GM19238 (cell line): ENCODE measurements at regions not wholly inside any gene's neighbourhood (a gene's known extent, or its start where the extent isn't known, plus 50 kb on each side); places are given as distances from the start of the nearest gene placed in this dataset.
"Not testable (repeated sequence)": the region's sequence is repeated elsewhere in the genome, so short reads cannot be mapped to it uniquely, and the experiment has no call there.

Source experiments
- DNase-seq: peaks from one replicate; pipeline ENCODE4 v3.0.0; 2011; ENCODE audit warnings: low spot score; ENCODE audit not compliant: insufficient read length

DNA sequence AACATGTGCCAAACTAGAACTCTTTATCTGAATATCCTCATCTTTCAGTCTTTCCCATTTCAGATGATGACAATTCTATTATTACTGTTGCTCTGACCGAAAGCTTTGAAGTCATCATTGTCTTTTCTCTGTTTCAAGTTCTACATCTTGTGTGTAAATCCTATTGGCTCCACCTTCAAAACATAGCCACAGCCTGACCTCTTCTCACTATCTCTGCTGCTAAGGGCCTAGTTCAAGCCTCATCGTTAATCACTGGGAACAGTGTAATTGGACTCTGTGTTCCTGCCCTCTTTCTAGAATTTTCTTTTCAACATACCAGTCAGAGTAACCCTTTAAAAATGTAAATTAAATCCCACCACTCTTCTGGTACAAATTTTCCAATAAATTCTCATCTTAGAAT, 105.1 kb downstream of the OXSM start:
- no peak for DNase-seq

DNA sequence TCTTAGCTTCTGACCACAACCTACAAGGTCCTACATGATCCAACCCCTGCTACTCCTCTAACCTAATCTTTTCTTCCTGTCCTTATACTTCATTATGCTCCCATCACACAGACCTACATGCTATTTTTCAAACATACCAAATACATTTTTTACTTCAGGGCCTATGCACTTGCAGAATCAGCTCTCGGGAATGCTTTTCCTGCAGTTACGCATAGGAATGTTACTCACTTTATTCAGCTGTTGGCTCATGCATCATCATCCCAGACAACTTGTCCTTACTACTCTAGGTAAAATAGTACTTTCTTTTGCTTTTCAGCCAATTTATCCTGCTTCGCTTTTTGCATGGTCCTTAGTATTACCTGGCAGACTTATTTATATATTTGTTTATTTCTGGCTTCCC, 105.6 kb downstream of the OXSM start:
- DNase-seq: no peak

DNA sequence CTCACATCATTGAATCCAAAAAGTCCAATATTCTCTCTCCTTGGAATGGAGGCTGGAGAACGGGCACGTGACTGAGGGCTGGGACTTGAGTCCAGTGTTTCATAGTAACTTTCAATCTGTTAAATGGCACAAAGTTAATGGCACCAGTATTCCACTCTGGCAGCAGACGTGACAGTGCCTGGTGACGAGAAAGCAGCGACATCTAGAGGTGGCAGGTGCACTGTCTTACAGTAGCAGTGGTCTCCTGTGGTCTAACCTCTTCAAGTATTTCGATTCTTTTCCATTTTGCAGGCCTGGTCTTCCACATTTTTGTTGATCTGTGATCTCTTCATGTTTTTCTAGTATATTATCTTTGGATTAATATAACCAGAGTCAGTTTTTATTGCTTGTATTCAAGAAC, 107.1 kb downstream of the OXSM start:
- no peak for DNase-seq

DNA sequence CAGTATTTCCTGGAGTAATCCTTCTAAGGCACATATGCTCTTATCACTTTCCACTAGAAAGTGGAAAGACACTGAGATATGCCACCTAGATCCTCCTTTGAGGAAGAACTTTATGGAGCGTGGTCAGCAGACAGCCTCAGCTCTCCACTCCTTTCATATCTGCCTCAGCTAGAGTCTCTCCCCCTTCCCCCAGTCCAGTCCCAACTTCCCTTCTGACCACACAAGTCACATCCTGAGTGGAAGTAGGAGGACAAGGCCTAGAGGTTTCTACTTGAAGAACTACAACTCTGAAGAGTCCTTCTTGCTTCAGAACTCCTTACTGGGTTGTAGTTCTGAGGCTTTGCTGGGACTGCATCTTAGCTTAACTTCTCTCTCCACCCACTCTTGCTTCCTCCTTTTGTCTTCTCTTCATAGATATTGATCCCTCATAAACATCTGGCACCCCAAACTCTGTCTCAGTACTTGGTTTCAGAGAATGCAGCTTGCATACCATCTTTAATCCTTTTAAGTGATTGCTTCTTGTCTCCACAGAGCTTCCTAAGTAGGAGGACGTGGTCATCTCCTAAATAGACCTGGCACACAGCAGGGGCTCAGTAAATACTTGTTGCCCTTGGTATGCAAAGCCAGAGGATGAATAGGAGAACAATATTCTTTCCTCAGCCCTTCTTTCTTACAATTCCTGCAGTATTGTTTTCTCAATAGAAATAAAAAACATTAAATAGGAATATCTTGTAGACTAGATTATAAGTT, 109.6 kb downstream of the OXSM start:
- DNase-seq: no peak

DNA sequence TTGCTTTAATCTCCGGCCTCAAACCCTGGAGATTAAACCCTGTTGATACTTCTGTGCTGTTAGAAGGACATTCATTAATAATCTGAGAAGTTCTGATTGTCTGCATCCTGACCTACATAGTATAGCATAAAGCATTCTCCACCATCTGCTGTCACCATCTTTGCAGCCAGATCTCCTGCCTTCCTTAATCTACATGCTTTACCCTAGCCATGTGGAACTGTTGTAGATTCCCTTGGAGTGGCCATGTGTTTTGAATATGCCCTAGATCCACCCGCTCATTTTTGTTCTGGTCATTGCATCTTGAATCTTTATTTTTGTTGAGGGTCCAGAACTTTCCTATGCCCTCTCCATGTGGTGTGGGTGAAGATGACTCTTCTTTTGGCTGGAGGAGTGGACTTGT, 110.3 kb downstream of the OXSM start:
- no peak for DNase-seq

DNA sequence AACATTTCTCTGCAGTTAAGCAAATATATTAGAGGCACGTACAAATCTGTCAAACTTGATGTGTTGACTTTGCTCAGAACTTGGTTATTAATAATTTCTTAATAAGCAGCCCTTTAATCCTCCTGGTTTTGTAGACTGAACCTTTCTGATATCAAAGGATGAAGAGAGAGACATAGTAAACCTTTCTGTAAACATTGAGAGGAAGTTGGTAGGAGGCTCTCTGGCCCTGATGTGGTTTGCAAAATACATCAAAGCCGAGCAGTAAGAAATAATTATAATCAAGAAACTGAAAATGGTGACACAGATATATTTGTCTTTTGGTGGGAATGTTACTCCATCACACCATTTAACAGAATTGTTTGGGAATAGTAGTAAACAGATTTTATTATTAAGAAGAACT, 111.9 kb downstream of the OXSM start:
- DNase-seq: no peak

DNA sequence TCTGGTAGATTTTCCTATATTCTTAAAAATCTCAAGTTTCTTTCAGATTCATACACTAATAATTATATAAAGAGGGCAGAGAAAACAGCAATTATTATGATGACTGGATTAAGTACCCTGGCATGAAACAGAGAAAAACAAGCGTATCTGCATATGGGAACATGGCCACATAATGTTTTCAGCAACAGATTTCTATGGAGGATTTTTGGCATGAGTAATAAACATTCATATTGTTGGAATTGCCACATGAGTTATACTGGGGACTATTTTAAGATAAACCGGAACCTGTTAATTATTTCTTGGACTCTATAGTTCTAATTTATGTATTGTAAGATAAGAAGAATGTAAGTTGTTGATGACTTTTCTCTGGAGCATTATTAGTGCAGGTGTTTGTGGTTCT, 112.7 kb downstream of the OXSM start:
- DNase-seq: no peak

DNA sequence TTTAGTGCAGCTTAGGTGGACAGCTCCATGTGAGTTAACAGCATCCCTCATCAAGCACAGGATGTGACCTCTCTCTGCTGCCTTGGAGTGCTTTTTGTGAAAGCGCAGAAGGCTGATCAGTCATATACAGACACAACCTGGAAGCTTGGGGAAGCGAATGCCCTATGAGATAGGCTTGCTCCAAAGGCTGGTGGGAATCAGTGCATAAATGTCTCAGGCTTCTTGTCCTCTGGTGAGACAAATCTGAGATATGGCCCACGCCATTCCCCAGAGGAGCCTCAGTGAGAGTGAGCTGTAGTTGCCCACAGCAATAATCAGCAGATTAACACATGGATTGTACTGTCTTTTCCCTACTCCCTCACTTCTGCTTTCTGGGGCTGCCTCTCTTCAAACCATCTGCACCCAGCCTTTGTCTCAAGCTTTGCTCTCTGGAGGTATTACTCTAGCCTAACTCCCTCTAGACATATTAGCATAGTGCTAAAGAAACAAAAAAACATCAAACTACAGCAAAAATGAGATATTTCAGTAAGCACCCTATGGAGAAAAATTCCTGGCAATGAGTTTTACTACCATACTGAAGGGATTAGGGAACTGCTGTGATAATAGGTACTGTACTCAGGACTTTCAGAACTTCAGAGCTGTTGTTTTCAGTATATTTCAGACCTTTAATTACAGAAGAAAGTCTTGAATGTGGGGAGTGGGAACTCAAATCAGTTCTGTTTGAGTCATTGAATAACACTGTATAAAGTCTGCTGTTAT, 113.7 kb downstream of the OXSM start:
- no peak for DNase-seq

DNA sequence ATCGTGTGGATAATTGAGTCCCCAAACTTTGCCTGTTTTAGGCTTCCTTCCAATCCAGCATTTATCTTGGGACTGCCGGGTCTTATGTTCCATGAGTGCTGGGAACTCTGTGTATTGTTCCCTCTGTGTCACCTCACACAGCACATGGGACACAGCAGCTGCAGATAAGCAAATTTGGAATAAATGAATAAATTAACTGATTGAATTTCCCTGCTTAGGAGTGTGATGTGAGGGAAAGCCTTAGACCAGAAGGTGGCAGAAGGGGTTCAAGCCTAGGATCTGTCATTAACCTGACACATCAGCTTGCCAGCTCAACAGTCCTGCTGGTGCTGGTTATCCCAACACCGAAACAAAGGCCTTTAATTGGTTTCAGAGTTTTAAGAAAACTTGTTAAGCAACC, 114.3 kb downstream of the OXSM start:
- no peak for DNase-seq

DNA sequence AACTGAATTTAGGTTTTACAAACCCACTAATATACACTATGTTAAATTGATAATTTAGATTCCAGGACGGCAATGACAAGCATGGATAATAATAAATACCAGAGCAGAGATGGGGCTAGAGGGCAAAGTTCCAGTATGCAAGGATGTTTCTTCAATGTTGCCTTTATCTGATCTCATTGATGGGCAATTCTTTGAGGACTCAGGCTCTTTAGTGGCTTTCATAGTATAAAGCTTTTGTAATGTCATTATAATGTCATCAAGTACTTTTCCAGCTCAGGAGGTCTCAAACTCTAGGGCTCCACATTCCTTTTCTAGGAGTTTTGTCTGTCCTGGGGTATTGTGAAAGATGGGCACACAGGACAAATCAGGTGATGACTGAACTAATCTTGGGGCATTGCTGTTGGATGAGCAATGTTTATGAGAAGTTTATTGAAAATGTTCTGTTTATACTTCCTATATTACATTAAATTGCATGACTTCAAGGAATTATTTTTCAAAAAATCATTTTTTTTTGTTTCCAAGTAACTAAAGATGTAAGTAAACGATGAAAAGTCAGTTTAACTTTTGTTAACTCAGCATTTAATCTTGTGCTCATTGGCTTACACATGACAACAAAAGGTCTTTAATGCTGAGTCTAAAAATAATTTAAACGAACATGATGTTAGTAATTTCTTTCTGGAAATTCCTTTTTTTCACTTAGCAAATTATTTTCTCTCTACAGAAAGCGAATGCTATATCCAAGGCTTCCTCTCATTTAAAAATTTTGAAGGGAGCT, 116.4 kb downstream of the OXSM start:
- no peak for DNase-seq

DNA sequence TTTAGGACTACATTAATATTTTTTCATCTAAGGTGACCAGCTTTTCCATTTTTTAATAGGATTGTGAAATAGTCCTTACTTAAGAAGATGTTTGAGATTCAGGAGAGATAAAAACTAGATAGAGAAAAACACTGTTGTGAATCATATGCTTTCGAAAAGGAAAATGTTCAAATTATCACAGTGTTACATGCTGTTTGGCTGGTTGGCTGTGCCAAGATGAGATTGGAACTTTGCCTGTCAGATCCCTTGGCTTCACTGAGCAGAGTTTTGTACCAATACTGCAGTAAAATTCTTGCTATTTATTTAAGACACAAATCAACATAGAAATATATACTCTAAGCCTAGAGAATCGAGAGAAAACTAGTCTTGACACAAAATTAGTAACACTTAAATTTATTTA, 117.2 kb downstream of the OXSM start:
- DNase-seq: no peak

DNA sequence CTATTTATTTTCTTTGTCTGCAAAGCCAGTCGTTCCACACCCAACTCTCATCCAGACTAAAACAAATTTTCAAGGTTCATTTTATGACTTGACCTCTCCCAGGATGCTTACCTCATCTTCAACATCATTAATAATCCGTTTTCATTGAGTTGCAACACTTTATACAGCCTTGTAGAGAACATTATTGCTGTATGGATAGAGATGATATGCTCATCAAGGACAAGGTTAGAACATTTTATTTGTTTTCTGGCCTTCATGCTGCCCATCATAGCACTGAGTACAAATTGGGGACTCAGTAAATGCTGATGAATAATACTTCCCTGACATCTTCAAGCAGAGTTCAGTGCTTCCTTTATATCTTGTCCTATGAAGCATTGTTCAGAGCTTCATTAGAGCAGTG, 120.2 kb downstream of the OXSM start:
- no peak for DNase-seq

DNA sequence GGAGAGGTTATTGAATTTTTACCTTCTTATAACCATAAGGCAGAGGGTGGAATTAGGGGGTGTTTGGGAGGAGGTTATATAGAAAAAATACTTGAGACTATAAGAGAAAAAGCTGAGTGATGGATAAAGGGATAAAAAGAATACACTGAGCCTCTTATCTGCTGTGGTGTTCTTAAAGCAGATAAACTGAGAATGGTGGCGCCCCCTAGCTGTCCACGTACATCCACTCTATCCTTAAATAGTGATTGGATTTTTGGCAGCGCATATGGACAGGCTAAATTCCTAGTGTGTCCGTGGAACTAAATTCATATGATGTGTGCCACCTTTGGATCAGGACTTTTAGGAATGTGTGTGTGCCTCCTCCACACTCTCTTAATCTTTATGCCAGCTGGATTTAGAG, 121.1 kb downstream of the OXSM start:
- DNase-seq: no peak

DNA sequence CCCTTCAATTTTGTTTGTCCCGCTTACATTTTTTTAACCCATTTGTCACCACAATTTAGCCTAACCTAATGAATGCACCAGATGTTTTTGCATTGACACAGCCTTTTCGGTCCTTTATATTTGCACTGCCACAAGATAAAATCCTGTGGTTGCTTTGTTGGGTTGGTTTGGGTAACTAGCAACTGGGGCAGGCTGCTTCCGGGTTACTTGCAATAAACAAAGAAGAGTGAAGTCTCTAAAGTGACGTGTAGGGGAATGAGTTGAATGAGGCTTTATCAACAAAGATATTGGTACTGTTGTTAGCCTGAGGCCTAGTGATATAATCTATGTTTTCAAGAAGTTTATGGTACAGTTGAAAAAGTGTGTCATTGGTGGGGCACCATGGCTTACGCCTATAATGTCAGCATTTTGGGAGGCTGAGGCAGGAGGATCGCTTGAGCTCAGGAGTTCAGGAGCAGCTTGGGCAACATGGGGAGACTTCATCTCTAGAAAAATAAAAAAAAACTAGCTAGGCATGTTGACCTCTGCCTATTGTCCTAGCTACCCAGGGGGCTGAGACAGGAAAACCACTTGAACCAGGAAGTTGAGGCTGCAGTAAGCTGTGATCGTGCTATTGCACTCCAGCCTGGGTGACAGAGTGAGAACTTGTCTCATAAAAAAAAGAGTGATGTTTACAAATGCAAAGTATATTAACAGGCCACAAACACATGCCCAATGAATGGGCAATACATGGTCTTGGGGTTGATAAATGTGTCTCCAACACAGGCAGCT, 121.8 kb downstream of the OXSM start:
- DNase-seq: no peak

DNA sequence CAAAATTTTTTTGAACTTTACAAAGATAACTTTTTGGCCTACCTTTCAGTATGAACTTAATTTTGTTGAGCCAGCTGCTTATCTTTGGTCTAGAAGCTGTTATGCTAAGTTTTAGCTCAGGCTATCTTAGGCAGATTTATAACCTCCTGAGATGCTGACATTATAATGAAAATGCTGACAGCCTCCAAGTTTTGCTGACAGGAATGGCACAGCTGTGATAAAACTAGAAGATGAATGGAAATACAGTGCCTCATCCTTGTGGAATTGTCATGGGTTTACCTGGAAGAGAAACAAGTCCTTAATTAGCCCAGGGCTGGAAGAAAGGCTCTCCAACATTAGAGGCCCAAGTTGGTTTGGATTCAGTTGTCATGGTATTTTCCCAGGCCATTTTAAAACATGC, 123.3 kb downstream of the OXSM start:
- DNase-seq: no peak

DNA sequence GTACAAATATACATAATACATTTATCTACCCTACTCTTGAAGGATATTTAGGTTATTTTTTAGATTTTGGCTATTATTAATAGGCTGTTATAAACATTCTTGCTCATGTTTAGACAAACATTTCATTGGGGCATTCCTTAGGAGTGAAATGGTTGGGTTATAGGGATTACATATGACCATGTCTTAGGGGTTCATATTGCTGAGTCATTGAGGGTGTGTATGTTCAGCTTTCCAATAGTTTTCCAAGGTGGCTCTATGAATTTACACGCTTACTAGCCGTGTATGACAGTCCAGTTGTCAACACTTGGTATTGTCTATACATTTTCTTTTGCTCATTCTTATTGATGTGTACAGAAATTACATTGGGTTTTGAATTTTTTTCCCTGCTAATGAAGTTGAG, 125.8 kb downstream of the OXSM start:
- no peak for DNase-seq

DNA sequence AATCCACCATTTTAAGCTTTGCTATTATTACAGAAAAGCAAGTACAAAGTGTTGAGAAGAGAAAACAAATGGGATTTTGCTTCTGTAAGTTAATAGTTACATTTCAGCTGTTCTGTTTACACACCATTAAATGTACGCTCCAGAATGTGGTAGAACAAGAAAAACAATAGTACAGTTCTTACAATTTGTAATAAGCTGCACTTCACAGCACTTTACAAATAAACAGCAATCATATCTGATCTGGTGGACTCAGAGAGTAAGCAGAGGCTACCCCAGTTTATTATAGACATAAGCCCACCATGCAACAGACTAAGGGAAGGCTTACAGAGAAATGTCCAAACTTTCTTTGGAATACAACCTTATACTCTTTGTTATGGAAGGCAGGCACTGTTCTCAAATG, 126.4 kb downstream of the OXSM start:
- no peak for DNase-seq

DNA sequence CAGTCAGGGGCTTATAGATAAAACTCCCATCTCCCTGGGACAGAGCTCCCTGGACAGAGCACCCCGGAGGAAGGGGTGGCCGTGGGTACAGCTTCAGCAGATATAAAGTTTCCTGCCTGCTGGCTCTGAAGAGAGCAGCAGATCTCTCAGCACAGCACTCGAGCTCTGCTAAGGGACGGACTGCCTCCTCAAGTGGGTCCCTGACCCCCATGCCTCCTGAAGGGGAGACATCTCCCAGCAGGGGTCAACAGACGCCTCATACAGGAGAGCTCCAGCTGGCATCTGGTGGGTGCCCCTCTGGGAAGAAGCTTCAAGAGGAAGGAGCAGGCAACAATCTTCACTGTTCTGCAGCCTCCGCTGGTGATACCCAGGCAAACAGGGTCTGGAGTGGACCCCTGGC, 142.1 kb downstream of the OXSM start:
- DNase-seq: not testable (repeated sequence)

DNA sequence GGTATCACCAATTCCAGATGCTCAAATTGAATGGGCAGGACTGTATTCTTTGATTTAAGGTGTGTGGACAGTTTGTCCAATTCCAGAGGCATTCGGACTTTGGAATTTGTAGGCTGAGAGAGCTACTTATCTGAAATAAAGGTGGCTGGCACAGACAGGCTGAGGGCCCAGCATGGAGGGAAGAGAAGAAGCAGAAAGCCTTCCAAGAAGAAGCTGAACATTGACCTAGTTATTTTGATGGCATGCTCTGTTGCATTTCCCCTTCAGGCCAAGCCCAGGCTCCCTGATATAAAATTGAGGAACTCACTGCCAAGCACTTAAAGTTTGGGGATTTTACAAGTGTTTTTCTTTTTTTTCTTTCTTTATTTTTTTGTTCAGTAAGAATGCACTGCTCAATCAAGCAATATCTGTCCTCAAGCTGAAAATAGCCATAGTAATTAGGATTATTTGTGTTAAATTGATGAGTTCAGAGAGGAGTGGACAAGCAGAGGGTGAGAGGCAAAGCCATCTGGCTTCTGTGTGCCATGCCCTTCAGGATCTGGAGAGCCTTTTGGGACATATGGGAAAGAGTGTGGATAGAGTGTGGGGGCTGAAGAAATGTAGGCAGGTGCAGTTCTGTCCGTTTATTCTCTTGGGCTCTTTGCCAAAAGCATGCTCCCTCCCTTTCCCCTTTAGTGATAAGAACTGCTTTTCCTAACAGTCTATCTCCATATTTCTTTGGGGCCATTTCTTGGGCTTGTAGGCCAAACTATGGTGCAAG, 148.9 kb downstream of the OXSM start:
- DNase-seq: no peak

DNA sequence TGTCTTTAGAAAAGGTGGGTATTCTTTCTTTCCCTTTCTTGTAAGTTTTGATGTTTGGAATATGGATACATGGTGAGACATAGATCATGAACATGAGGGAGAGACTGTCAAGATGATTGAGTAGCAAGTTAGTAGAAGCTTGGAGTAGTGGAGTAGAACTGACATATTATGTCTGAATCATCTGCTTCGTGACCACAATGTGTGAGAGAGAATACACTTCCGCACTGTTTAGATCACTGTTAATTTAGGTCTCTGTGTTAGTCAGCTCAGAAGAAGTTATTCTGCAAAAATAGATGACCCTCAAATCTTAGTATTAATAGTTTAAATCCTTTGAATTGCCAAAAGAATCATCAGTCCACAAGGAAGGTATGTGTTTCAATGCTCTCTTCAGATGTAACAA, 151.0 kb downstream of the OXSM start:
- no peak for DNase-seq

DNA sequence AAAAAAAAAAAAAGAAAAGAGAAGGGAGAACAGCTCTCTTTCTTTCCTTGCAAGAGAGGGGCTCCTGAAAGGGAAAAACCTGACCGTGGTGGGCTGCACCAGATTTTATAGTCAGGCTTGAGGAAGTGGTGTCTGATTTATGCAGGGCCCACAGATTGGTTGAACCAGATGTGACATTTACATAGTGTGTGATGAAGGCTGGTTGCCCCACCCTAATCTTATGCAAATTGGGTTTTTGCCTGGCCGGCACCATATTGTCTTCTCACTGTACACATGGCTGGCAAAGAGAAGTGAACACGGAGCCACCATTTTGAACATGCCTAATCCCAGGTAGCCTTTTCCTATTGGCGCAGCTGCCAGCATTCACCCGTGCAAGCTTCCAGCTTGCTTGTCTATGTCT, 154.4 kb downstream of the OXSM start:
- no peak for DNase-seq
